ENCODE measurements at regions not wholly inside any gene's neighbourhood (a gene's known extent, or its start where the extent isn't known, plus 50 kb on each side); places are given as distances from the start of the nearest gene placed in this dataset.

DNA sequence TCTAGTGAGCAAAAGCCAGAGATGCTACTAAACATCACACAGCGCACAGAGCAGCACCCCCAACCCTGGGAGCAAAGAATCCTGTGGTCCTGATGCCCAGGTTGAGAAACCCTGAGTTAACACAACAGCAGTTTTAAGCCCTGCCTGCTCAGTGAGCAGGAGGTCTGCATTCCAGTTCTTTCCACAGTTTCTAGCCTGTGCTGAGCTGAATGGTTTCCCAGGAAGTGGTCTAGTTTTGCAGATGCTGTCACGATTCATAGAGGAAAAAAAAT is 171.1 kb upstream of the PROK2 start:
- Histone ChIP-seq H3K36me3 (ENCODE audit: control insufficient read depth, insufficient read depth, low read length) (no peaks in the 10 kb centered on the region), H3K4me3 (replicated peaks; ENCODE audit: low read depth, low read length) (no peak overlapping the region), H3K27me3 (replicated peaks; ENCODE audit: control insufficient read depth, insufficient read depth, low read length) (no peaks in the 10 kb centered on the region)
- no peak for DNase-seq (ENCODE audit: extremely low read depth, insufficient read length)
- TF ChIP-seq CTCF (IDR thresholded peaks at IDR 0.05; ENCODE audit: insufficient read depth, low read length, poor library complexity, severe bottlenecking): no peak

GRCh38 chr3:71955240-71956068 is 170.5 kb upstream of the PROK2 start:
- Histone ChIP-seq H3K36me3 (ENCODE audit: control insufficient read depth, insufficient read depth, low read length) (no peaks in the 10 kb centered on the region), H3K27me3 (replicated peaks; ENCODE audit: control insufficient read depth, insufficient read depth, low read length) (no peaks in the 10 kb centered on the region), H3K4me3 (replicated peaks; ENCODE audit: low read depth, low read length) (no peak overlapping the region)
- TF ChIP-seq CTCF (IDR thresholded peaks at IDR 0.05; ENCODE audit: insufficient read depth, low read length, poor library complexity, severe bottlenecking): peak; percentile 49
- DNase-seq (ENCODE audit: extremely low read depth, insufficient read length): peak; percentile 38

GRCh38 chr3:71951842-71952241 is 166.9 kb upstream of the PROK2 start:
- H3K27me3 ChIP-seq (replicated peaks; ENCODE audit: control insufficient read depth, insufficient read depth, low read length): no peaks in the 10 kb centered on the region
- no peak for DNase-seq (ENCODE audit: extremely low read depth, insufficient read length)
- no peak for TF ChIP-seq CTCF (IDR thresholded peaks at IDR 0.05; ENCODE audit: insufficient read depth, low read length, poor library complexity, severe bottlenecking)
- no peaks in the 10 kb centered on the region for H3K36me3 ChIP-seq (ENCODE audit: control insufficient read depth, insufficient read depth, low read length)
- no peak overlapping the region for H3K4me3 ChIP-seq (replicated peaks; ENCODE audit: low read depth, low read length)

DNA sequence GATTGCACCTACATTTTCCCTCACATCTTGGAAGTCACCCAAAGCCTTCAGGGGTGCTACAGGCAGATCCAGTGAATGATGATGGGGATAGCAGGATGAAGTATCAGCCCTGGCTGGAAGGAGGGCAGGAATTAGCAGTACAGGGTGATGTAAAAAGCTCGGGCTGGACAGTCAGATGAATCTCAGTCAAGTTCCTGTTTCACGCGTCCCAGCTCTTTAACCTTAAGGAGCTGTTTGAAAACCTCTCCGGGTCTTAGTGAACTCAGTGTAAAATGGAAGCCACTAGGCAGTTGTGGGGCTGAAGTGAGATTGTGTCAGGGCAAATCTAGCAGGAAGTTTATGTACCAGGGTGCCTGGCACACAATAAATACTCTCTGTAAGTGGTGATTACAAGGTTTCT is 166.4 kb upstream of the PROK2 start:
- DNase-seq (ENCODE audit: extremely low read depth, insufficient read length): no peak
- no peak for TF ChIP-seq CTCF (IDR thresholded peaks at IDR 0.05; ENCODE audit: insufficient read depth, low read length, poor library complexity, severe bottlenecking)
- no peaks in the 10 kb centered on the region for H3K36me3 ChIP-seq (ENCODE audit: control insufficient read depth, insufficient read depth, low read length)

DNA sequence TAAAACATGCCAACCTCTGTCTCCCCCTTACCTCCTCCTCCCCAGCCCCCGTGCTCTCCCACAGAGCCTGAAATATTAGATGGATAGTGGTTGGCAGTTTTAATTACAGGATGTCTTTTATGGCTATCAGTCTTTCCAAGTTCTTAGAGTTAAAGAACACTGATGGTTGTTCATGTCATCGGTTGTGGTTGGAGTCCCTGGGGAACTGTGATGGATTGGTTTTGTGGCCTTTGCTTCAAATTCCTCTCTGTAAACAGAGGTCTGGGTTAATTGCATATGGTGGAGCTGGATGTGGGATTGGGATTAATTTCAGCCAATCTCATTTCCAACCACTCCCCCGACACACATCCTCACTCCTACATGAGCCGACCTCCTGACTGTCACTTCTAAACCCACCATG is 164.5 kb upstream of the PROK2 start:
- H3K36me3 ChIP-seq (ENCODE audit: control insufficient read depth, insufficient read depth, low read length): no peaks in the 10 kb centered on the region
- TF ChIP-seq CTCF (IDR thresholded peaks at IDR 0.05; ENCODE audit: insufficient read depth, low read length, poor library complexity, severe bottlenecking): no peak
- no peaks in the 10 kb centered on the region for H3K27me3 ChIP-seq (replicated peaks; ENCODE audit: control insufficient read depth, insufficient read depth, low read length)
- H3K4me3 ChIP-seq (replicated peaks; ENCODE audit: low read depth, low read length): no peak overlapping the region
- DNase-seq (ENCODE audit: extremely low read depth, insufficient read length): no peak

More for the DNA sequence above, 166.4 kb upstream of the PROK2 start:
- no peak overlapping the region for H3K4me3 ChIP-seq (replicated peaks; ENCODE audit: low read depth, low read length)
- H3K27me3 ChIP-seq (replicated peaks; ENCODE audit: control insufficient read depth, insufficient read depth, low read length): no peaks in the 10 kb centered on the region
